ENCODE measurements at regions not wholly inside any gene's neighbourhood (a gene's known extent, or its start where the extent isn't known, plus 50 kb on each side); places are given as distances from the start of the nearest gene placed in this dataset.

DNA sequence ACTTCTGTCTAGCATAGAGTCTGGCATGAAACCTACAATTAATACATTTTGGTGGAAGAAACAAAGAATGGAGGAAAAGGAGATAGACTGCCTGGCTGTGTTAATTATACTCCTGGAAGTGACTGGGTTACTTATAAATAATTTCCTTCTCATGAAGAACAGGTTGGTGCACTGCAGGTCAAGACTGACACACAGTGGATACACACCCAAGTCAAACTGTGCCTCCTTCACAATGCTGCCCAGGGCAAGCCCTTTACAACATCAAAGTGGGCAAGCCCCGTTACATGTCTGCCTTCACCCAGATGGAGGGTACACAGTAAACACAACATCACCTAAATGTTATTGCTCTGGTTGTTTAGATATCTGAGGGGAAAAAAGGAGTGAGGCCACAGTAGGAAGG, 83.7 kb upstream of the KCNA4 start:
- no peak for TF ChIP-seq SNAI2 (CRISPR knock-in tag; IDR thresholded peaks at IDR 0.05)
- no peak for TF ChIP-seq TCF4 (CRISPR knock-in tag; IDR thresholded peaks at IDR 0.05; ENCODE audit: borderline replicate concordance)
- no peak for TF ChIP-seq BACH2 (CRISPR knock-in tag; IDR thresholded peaks at IDR 0.05; ENCODE audit: borderline replicate concordance)
- TF ChIP-seq RARB (CRISPR knock-in tag; IDR thresholded peaks at IDR 0.05), result no peak
- no peak for TF ChIP-seq ZNF70 (CRISPR knock-in tag; IDR thresholded peaks at IDR 0.05)
- TF ChIP-seq ZFP3 (CRISPR knock-in tag; IDR thresholded peaks at IDR 0.05), result no peak
- TF ChIP-seq, protein P1, sequence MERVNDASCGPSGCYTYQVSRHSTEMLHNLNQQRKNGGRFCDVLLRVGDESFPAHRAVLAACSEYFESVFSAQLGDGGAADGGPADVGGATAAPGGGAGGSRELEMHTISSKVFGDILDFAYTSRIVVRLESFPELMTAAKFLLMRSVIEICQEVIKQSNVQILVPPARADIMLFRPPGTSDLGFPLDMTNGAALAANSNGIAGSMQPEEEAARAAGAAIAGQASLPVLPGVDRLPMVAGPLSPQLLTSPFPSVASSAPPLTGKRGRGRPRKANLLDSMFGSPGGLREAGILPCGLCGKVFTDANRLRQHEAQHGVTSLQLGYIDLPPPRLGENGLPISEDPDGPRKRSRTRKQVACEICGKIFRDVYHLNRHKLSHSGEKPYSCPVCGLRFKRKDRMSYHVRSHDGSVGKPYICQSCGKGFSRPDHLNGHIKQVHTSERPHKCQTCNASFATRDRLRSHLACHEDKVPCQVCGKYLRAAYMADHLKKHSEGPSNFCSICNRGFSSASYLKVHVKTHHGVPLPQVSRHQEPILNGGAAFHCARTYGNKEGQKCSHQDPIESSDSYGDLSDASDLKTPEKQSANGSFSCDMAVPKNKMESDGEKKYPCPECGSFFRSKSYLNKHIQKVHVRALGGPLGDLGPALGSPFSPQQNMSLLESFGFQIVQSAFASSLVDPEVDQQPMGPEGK (CRISPR knock-in tag; IDR thresholded peaks at IDR 0.05; ENCODE audit: borderline replicate concordance), result no peak
- TF ChIP-seq ZNF8 (CRISPR knock-in tag; IDR thresholded peaks at IDR 0.05), result no peak
- no peak for TF ChIP-seq ZFP30 (CRISPR knock-in tag; IDR thresholded peaks at IDR 0.05)
- TF ChIP-seq ISL1 (CRISPR knock-in tag; IDR thresholded peaks at IDR 0.05), result no peak
- TF ChIP-seq OSR1 (CRISPR knock-in tag; IDR thresholded peaks at IDR 0.05), result no peak
- TF ChIP-seq CSDC2 (CRISPR knock-in tag; IDR thresholded peaks at IDR 0.05), result no peak

Data from SK-N-SH treated with all-trans-retinoic acid at 6 μM for 48 hours (cell line).